SK-N-SH (cell line): ENCODE measurements at regions not wholly inside any gene's neighbourhood (a gene's known extent, or its start where the extent isn't known, plus 50 kb on each side); places are given as distances from the start of the nearest gene placed in this dataset.

Experiments used
- CTCF ChIP-seq: fragments of 200-600 bp; sonication (generic); IDR thresholded peaks from 2 replicates; pipeline ENCODE4 v1.6.1; 2017; ENCODE audit warnings: antibody characterized with exemption, mild to moderate bottlenecking, moderate library complexity
- EP300 ChIP-seq, 2 experiments: IDR thresholded peaks; 2 replicates each; pipeline versions ENCODE4 v1.4.0 to v1.6.1; 2012; ENCODE audit warnings: borderline replicate concordance in 1 of 2, low read depth in 1 of 2, low read length in 1 of 2
- EZH2phosphoT487 ChIP-seq: fragments of 200-600 bp; sonication (generic); IDR thresholded peaks from 2 replicates; pipeline ENCODE4 v1.6.1; 2017; ENCODE audit warnings: low read depth, mixed run types, mild to moderate bottlenecking, antibody characterized with exemption, moderate library complexity, borderline replicate concordance
- JUND ChIP-seq: IDR thresholded peaks from 2 replicates; pipeline ENCODE4 v1.4.0; 2012
- MAX ChIP-seq: IDR thresholded peaks from 2 replicates; pipeline ENCODE4 v1.4.0; 2012; ENCODE audit warnings: low read depth
- NFIC ChIP-seq: IDR thresholded peaks from 2 replicates; pipeline ENCODE4 v1.4.0; 2012; ENCODE audit warnings: borderline replicate concordance
- PBX3 ChIP-seq: IDR thresholded peaks from 2 replicates; pipeline ENCODE4; 2012
- POLR2AphosphoS5 ChIP-seq: IDR thresholded peaks from 2 replicates; pipeline ENCODE4 v1.6.1; 2012; ENCODE audit warnings: low read depth, low read length
- RAD21 ChIP-seq: IDR thresholded peaks from 2 replicates; pipeline ENCODE4 v1.6.1; 2012; ENCODE audit warnings: mild to moderate bottlenecking, low read length
- RCOR1 ChIP-seq: fragments of 150-350 bp; IDR thresholded peaks from 2 replicates; pipeline ENCODE4 v1.6.1; 2017; ENCODE audit warnings: antibody characterized with exemption, low read length
- SIN3A ChIP-seq: IDR thresholded peaks from 2 replicates; pipeline ENCODE4 v1.6.1; 2012; ENCODE audit warnings: low read depth, mild to moderate bottlenecking, low read length, moderate library complexity, borderline replicate concordance
- TCF12 ChIP-seq: IDR thresholded peaks from 2 replicates; pipeline ENCODE4 v1.4.0; 2012
- USF1 ChIP-seq: IDR thresholded peaks from 2 replicates; pipeline ENCODE4 v1.4.0; 2012; ENCODE audit warnings: low read depth, borderline replicate concordance
- USF2 ChIP-seq: fragments of 150-350 bp; IDR thresholded peaks from 2 replicates; pipeline ENCODE4 v1.6.1; 2017; ENCODE audit warnings: antibody characterized with exemption, low read length, low read depth, borderline replicate concordance

- TF ChIP-seq USF1, result no peak
- TF ChIP-seq PBX3, result no peak
- TF ChIP-seq CTCF, result no peak
- TF ChIP-seq EP300 (IDR thresholded peaks at IDR 0.05; ENCODE audit: borderline replicate concordance in 1 of 2, low read depth in 1 of 2, low read length in 1 of 2), result no peak
- TF ChIP-seq MAX, result no peak
- TF ChIP-seq EZH2phosphoT487, result no peak
- TF ChIP-seq JUND, result no peak
- no peak for TF ChIP-seq POLR2AphosphoS5
- no peak for TF ChIP-seq NFIC
- no peak for TF ChIP-seq RCOR1
- no peak for TF ChIP-seq USF2
- TF ChIP-seq TCF12, result no peak
- TF ChIP-seq RAD21, result no peak
- no peak for TF ChIP-seq SIN3A
Observed at GRCh38 chr2:9150568-9150900, 56.1 kb upstream of the ASAP2 start.
